ENCODE measurements at regions not wholly inside any gene's neighbourhood (a gene's known extent, or its start where the extent isn't known, plus 50 kb on each side); places are given as distances from the start of the nearest gene placed in this dataset.

- no peaks in the 10 kb centered on the region for H3K4me1 Mint-ChIP-seq
- intact Hi-C loops (cut with micrococcal nuclease): no loop called here
- Histone ChIP-seq H3K27ac (ENCODE audit: low read depth, low read length) (no peak overlapping the region), H3K9me3 (ENCODE audit: control insufficient read depth in 2 of 3, low read length in 3 of 3) (no peaks in the 10 kb centered on the region), H3K4me3 (ENCODE audit: low read length) (no peak overlapping the region), H3K27me3 (ENCODE audit: control insufficient read depth in 2 of 2, insufficient read depth in 2 of 2, low read length in 2 of 2) (no peaks in the 10 kb centered on the region), H3K36me3 (ENCODE audit: control insufficient read depth in 2 of 3, insufficient read depth in 3 of 3, low read length in 3 of 3) (no peaks in the 10 kb centered on the region), H3K4me1 (ENCODE audit: control insufficient read depth in 2 of 2, insufficient read depth in 2 of 2, low read length in 2 of 2) (no peaks in the 10 kb centered on the region)
- ChIA-PET CTCF (no interaction called here), POLR2A (no interaction called here)
- DNase-seq (no peak), ATAC-seq (no peak)
- H3K4me3 Mint-ChIP-seq: no peak overlapping the region
- no peaks in the 10 kb centered on the region for H3K9me3 Mint-ChIP-seq
- no peak overlapping the region for H3K27ac Mint-ChIP-seq
- H3K27me3 Mint-ChIP-seq: peaks cover 0 to 16% (median 12%) of the 10 kb centered on the region in 5 donors
- H3K36me3 Mint-ChIP-seq: no peaks in the 10 kb centered on the region
Observed at GRCh38 chr7:98719396-98719795, 102.3 kb downstream of the NPTX2 start.

DNA sequence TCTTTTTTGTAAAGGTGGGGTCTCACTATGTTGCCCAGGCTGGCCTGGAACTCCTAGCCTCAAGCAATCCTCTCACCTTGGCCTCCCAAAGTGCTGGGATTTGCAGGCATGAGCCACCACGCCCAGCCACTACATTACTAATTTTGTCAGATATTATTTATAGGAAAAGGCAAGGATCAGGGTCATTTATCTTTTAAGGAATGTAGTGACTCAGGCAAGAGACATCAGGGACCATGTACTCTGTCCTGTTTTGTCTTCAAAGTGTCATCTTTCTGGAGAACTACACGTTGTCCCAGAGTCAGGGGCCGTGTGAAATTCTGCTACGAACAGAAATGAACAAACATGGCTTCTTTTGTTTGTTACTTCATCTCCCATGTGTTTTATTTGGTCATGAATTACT is 105.3 kb downstream of the NPTX2 start:
- intact Hi-C loops (cut with micrococcal nuclease): no loop called here
- H3K36me3 Mint-ChIP-seq: no peaks in the 10 kb centered on the region
- ATAC-seq (no peak), DNase-seq (no peak)
- H3K4me3 Mint-ChIP-seq: no peak overlapping the region
- H3K27me3 ChIP-seq (ENCODE audit: control insufficient read depth in 2 of 2, insufficient read depth in 2 of 2, low read length in 2 of 2): no peaks in the 10 kb centered on the region
- no peaks in the 10 kb centered on the region for H3K9me3 Mint-ChIP-seq
- ChIA-PET CTCF (no interaction called here), POLR2A (no interaction called here)
- H3K36me3 ChIP-seq (ENCODE audit: control insufficient read depth in 2 of 3, insufficient read depth in 3 of 3, low read length in 3 of 3): no peaks in the 10 kb centered on the region
- H3K9me3 ChIP-seq (ENCODE audit: control insufficient read depth in 2 of 3, low read length in 3 of 3): no peaks in the 10 kb centered on the region
- H3K27me3 Mint-ChIP-seq: peaks cover 0 to 20% (median 18%) of the 10 kb centered on the region in 5 donors
- H3K4me1 Mint-ChIP-seq: no peaks in the 10 kb centered on the region
- no peak overlapping the region for H3K27ac Mint-ChIP-seq
- H3K4me1 ChIP-seq (ENCODE audit: control insufficient read depth in 2 of 2, insufficient read depth in 2 of 2, low read length in 2 of 2): no peaks in the 10 kb centered on the region
- no peak overlapping the region for H3K4me3 ChIP-seq (ENCODE audit: low read length)
- H3K27ac ChIP-seq (ENCODE audit: low read depth, low read length): no peak overlapping the region

- DNase-seq: no peak
- CTCF ChIA-PET: no interaction called here
- no peaks in the 10 kb centered on the region for H3K9me3 Mint-ChIP-seq
Observed at GRCh38 chr7:98724591-98724990, 107.5 kb downstream of the NPTX2 start.

GRCh38 chr7:98727146-98727709 is 110.1 kb downstream of the NPTX2 start:
- no peak overlapping the region for H3K27ac ChIP-seq (ENCODE audit: low read depth, low read length)
- peaks cover 0 to 24% (median 18%) of the 10 kb centered on the region in 5 donors for H3K27me3 Mint-ChIP-seq
- H3K4me1 ChIP-seq (ENCODE audit: control insufficient read depth in 2 of 2, insufficient read depth in 2 of 2, low read length in 2 of 2): no peaks in the 10 kb centered on the region
- H3K36me3 ChIP-seq (ENCODE audit: control insufficient read depth in 2 of 3, insufficient read depth in 3 of 3, low read length in 3 of 3): no peaks in the 10 kb centered on the region
- H3K9me3 ChIP-seq (ENCODE audit: control insufficient read depth in 2 of 3, low read length in 3 of 3): no peaks in the 10 kb centered on the region
- H3K4me1 Mint-ChIP-seq: no peaks in the 10 kb centered on the region
- H3K9me3 Mint-ChIP-seq: peaks cover 0 to 5% (median 0%) of the 10 kb centered on the region in 11 donors
- no peaks in the 10 kb centered on the region for H3K27me3 ChIP-seq (ENCODE audit: control insufficient read depth in 2 of 2, insufficient read depth in 2 of 2, low read length in 2 of 2)
- ChIA-PET POLR2A (no interaction called here), CTCF (no interaction called here)
- no peak overlapping the region for H3K27ac Mint-ChIP-seq
- H3K4me3 Mint-ChIP-seq: no peak overlapping the region
- intact Hi-C loops (cut with micrococcal nuclease): no loop called here
- ATAC-seq: no peak
- H3K4me3 ChIP-seq (ENCODE audit: low read length): no peak overlapping the region
- DNase-seq: no peak
- no peaks in the 10 kb centered on the region for H3K36me3 Mint-ChIP-seq

More at GRCh38 chr7:98724591-98724990, 107.5 kb downstream of the NPTX2 start:
- Mint-ChIP-seq H3K36me3 (no peaks in the 10 kb centered on the region), H3K4me1 (no peaks in the 10 kb centered on the region), H3K4me3 (no peak overlapping the region), H3K27ac (no peak overlapping the region), H3K27me3 (peaks cover 0 to 30% (median 20%) of the 10 kb centered on the region in 5 donors)
- POLR2A ChIA-PET: no interaction called here
- no peak for ATAC-seq
- no peaks in the 10 kb centered on the region for H3K36me3 ChIP-seq (ENCODE audit: control insufficient read depth in 2 of 3, insufficient read depth in 3 of 3, low read length in 3 of 3)
- H3K4me3 ChIP-seq (ENCODE audit: low read length): no peak overlapping the region
- no peaks in the 10 kb centered on the region for H3K27me3 ChIP-seq (ENCODE audit: control insufficient read depth in 2 of 2, insufficient read depth in 2 of 2, low read length in 2 of 2)
- no peaks in the 10 kb centered on the region for H3K9me3 ChIP-seq (ENCODE audit: control insufficient read depth in 2 of 3, low read length in 3 of 3)
- no peaks in the 10 kb centered on the region for H3K4me1 ChIP-seq (ENCODE audit: control insufficient read depth in 2 of 2, insufficient read depth in 2 of 2, low read length in 2 of 2)
- intact Hi-C loops (cut with micrococcal nuclease): no loop called here
- no peak overlapping the region for H3K27ac ChIP-seq (ENCODE audit: low read depth, low read length)

DNA sequence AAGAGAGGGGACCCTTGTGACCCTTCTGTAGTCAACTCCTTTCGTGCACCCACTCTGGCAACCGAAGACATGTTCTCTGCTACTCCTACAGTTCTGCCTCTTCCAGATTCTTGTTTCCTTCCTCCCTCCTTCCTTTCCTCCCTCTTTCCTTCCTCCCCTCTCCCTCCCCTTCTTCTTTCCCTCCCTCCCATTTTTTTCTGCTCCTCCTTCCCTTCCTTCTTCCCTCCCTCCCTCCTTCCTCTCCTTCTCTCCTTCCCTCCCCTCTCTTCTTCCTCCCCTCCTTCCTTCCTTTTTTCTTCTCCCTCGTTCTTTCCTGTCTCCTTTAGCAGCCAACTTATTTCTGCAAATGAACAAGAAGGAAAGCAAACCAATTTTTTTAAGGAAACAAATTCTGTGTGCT is 111.5 kb downstream of the NPTX2 start:
- Histone ChIP-seq H3K4me3 (ENCODE audit: low read length) (no peak overlapping the region), H3K27ac (ENCODE audit: low read depth, low read length) (no peak overlapping the region), H3K36me3 (ENCODE audit: control insufficient read depth in 2 of 3, insufficient read depth in 3 of 3, low read length in 3 of 3) (no peaks in the 10 kb centered on the region), H3K9me3 (ENCODE audit: control insufficient read depth in 2 of 3, low read length in 3 of 3) (peaks cover 0 to 3% (median 0%) of the 10 kb centered on the region in 3 experiments), H3K27me3 (ENCODE audit: control insufficient read depth in 2 of 2, insufficient read depth in 2 of 2, low read length in 2 of 2) (no peaks in the 10 kb centered on the region), H3K4me1 (ENCODE audit: control insufficient read depth in 2 of 2, insufficient read depth in 2 of 2, low read length in 2 of 2) (no peaks in the 10 kb centered on the region)
- intact Hi-C loops (cut with micrococcal nuclease): no loop called here
- no peak overlapping the region for H3K4me3 Mint-ChIP-seq
- DNase-seq (no peak), ATAC-seq (no peak)
- H3K27me3 Mint-ChIP-seq: peaks cover 0 to 24% (median 14%) of the 10 kb centered on the region in 5 donors
- no peak overlapping the region for H3K27ac Mint-ChIP-seq
- ChIA-PET CTCF (interaction anchor here (0.6 kb wide), 1 partner anchor 102 kb away, joined by 4 read pairs; no protein-coding TSS in a partner anchor), POLR2A (no interaction called here)
- H3K4me1 Mint-ChIP-seq: no peaks in the 10 kb centered on the region
- peaks cover 0 to 5% (median 0%) of the 10 kb centered on the region in 5 donors for H3K36me3 Mint-ChIP-seq
- H3K9me3 Mint-ChIP-seq: peaks cover 0 to 15% (median 3%) of the 10 kb centered on the region in 11 donors

DNA sequence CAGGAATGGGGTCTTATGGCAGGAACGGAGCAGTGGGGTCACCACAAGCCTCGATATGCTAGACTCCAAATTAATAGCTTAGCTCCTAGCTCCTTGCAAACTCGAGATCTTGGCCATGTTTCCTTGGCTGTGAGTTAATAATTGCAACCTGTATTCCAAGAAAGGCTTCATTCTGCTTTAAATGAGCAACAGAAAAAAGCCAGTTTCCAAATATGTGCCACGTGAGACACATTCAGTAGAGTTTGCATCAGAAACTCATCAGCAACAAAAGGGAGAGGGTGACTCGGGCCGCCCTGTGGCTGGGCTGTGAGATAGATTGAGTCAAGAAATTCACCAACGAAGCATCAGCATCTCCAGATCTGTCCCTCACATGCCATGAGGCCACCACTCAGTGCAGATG is 112.0 kb downstream of the NPTX2 start:
- intact Hi-C loops (cut with micrococcal nuclease): no loop called here
- no peaks in the 10 kb centered on the region for H3K4me1 ChIP-seq (ENCODE audit: control insufficient read depth in 2 of 2, insufficient read depth in 2 of 2, low read length in 2 of 2)
- H3K27ac ChIP-seq (ENCODE audit: low read depth, low read length): no peak overlapping the region
- Mint-ChIP-seq H3K4me3 (no peak overlapping the region), H3K9me3 (peaks cover 0 to 18% (median 4%) of the 10 kb centered on the region in 11 donors), H3K27ac (no peak overlapping the region), H3K27me3 (peaks cover 0 to 24% (median 14%) of the 10 kb centered on the region in 5 donors), H3K36me3 (peaks cover 0 to 5% (median 0%) of the 10 kb centered on the region in 5 donors), H3K4me1 (no peaks in the 10 kb centered on the region)
- H3K9me3 ChIP-seq (ENCODE audit: control insufficient read depth in 2 of 3, low read length in 3 of 3): peaks cover 0 to 3% (median 0%) of the 10 kb centered on the region in 3 experiments
- ChIA-PET CTCF (interaction anchor here (0.6 kb wide), 1 partner anchor 101 kb away, joined by 4 read pairs; no protein-coding TSS in a partner anchor), POLR2A (no interaction called here)
- DNase-seq: no peak
- H3K36me3 ChIP-seq (ENCODE audit: control insufficient read depth in 2 of 3, insufficient read depth in 3 of 3, low read length in 3 of 3): no peaks in the 10 kb centered on the region
- no peaks in the 10 kb centered on the region for H3K27me3 ChIP-seq (ENCODE audit: control insufficient read depth in 2 of 2, insufficient read depth in 2 of 2, low read length in 2 of 2)
- H3K4me3 ChIP-seq (ENCODE audit: low read length): no peak overlapping the region
- no peak for ATAC-seq

GRCh38 chr7:98730326-98730725 is 113.2 kb downstream of the NPTX2 start:
- H3K27me3 Mint-ChIP-seq: peaks cover 0 to 22% (median 14%) of the 10 kb centered on the region in 5 donors
- ATAC-seq: no peak
- Histone ChIP-seq H3K27ac (ENCODE audit: low read depth, low read length) (no peak overlapping the region), H3K4me3 (ENCODE audit: low read length) (no peak overlapping the region), H3K36me3 (ENCODE audit: control insufficient read depth in 2 of 3, insufficient read depth in 3 of 3, low read length in 3 of 3) (no peaks in the 10 kb centered on the region), H3K4me1 (ENCODE audit: control insufficient read depth in 2 of 2, insufficient read depth in 2 of 2, low read length in 2 of 2) (no peaks in the 10 kb centered on the region), H3K27me3 (ENCODE audit: control insufficient read depth in 2 of 2, insufficient read depth in 2 of 2, low read length in 2 of 2) (no peaks in the 10 kb centered on the region), H3K9me3 (ENCODE audit: control insufficient read depth in 2 of 3, low read length in 3 of 3) (peaks cover 0 to 3% (median 0%) of the 10 kb centered on the region in 3 experiments)
- H3K4me3 Mint-ChIP-seq: no peak overlapping the region
- H3K36me3 Mint-ChIP-seq: peaks cover 0 to 5% (median 0%) of the 10 kb centered on the region in 5 donors
- intact Hi-C loops (cut with micrococcal nuclease): no loop called here
- POLR2A ChIA-PET: no interaction called here
- H3K27ac Mint-ChIP-seq: no peak overlapping the region
- CTCF ChIA-PET: no interaction called here
- no peak for DNase-seq
- H3K9me3 Mint-ChIP-seq: peaks cover 0 to 20% (median 4%) of the 10 kb centered on the region in 11 donors
- H3K4me1 Mint-ChIP-seq: no peaks in the 10 kb centered on the region
